ENCODE measurements at regions not wholly inside any gene's neighbourhood (a gene's known extent, or its start where the extent isn't known, plus 50 kb on each side); places are given as distances from the start of the nearest gene placed in this dataset.

DNA sequence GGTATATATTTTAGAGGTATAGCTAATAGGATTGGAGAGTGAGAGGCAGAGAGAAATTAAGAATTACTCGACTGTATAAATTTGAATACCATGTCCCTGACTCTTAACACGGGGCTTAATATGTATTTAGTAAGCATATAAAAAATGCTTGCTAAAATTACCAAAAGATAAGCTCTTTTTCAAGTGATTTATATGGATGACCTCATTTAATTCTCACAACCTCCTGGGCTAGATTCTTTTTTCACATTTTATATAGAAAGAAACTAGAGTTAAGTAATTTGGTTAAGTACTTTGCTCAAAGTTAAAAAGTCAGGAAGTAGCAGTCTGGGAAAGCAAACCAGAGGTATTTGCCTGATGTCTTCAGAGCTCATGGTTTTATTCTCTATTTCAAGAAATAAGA, 963.5 kb upstream of the SOX9 start:
- TF ChIP-seq, protein P1, sequence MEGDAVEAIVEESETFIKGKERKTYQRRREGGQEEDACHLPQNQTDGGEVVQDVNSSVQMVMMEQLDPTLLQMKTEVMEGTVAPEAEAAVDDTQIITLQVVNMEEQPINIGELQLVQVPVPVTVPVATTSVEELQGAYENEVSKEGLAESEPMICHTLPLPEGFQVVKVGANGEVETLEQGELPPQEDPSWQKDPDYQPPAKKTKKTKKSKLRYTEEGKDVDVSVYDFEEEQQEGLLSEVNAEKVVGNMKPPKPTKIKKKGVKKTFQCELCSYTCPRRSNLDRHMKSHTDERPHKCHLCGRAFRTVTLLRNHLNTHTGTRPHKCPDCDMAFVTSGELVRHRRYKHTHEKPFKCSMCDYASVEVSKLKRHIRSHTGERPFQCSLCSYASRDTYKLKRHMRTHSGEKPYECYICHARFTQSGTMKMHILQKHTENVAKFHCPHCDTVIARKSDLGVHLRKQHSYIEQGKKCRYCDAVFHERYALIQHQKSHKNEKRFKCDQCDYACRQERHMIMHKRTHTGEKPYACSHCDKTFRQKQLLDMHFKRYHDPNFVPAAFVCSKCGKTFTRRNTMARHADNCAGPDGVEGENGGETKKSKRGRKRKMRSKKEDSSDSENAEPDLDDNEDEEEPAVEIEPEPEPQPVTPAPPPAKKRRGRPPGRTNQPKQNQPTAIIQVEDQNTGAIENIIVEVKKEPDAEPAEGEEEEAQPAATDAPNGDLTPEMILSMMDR (optimal IDR thresholded peaks at IDR 0.05 in 1 of 3, IDR thresholded peaks at IDR 0.05 in 1 of 3, conservative IDR thresholded peaks at IDR 0.05 in 1 of 3; ENCODE audit: extremely low read depth in 1 of 3, insufficient read depth in 2 of 3, low read length in 3 of 3) = no peak
- TF ChIP-seq EZH2 (IDR thresholded peaks at IDR 0.05; ENCODE audit: low read length) = no peak

Measured in keratinocyte (primary cell).